ENCODE measurements at regions not wholly inside any gene's neighbourhood (a gene's known extent, or its start where the extent isn't known, plus 50 kb on each side); places are given as distances from the start of the nearest gene placed in this dataset.

DNA sequence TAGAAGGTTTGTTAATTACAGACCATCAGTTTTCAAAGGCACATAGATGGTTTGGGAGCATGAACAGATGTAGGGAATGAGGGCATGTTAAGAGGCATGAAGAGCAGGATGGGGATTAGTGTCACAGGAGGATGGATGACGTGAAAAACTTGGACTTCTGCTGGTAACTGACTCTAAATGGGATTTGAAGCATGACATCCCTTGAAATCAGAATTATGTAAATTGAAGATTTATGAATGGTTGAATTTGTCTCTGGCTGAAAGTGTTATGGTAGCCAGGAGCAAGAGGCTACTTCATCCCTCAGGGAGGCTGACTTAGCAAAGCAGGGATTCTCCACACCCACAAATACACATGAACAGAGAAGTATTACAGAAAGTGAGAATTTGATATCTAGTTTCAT lies 454.6 kb downstream of the MAGEB5 start:
- TF ChIP-seq, protein P1, sequence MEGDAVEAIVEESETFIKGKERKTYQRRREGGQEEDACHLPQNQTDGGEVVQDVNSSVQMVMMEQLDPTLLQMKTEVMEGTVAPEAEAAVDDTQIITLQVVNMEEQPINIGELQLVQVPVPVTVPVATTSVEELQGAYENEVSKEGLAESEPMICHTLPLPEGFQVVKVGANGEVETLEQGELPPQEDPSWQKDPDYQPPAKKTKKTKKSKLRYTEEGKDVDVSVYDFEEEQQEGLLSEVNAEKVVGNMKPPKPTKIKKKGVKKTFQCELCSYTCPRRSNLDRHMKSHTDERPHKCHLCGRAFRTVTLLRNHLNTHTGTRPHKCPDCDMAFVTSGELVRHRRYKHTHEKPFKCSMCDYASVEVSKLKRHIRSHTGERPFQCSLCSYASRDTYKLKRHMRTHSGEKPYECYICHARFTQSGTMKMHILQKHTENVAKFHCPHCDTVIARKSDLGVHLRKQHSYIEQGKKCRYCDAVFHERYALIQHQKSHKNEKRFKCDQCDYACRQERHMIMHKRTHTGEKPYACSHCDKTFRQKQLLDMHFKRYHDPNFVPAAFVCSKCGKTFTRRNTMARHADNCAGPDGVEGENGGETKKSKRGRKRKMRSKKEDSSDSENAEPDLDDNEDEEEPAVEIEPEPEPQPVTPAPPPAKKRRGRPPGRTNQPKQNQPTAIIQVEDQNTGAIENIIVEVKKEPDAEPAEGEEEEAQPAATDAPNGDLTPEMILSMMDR (IDR thresholded peaks at IDR 0.05), result no peak
- no peak for TF ChIP-seq EP300 (IDR thresholded peaks at IDR 0.05)
- TF ChIP-seq POLR2AphosphoS5 (IDR thresholded peaks at IDR 0.05), result no peak
